Uterus (tissue), 3 donors: ENCODE measurements at regions not wholly inside any gene's neighbourhood (a gene's known extent, or its start where the extent isn't known, plus 50 kb on each side); places are given as distances from the start of the nearest gene placed in this dataset.

ENCODE experiments used
- DNase-seq, 2 donors: peaks; one replicate each; pipeline ENCODE4 v3.0.0-alpha.2; 2019 to 2020
- H3K27ac ChIP-seq, 2 donors: fragments of 200-600 bp; sonication (generic); 1 replicate in 1 of 2; 2 replicates in 1 of 2; pipeline ENCODE4 v1.5.1; 2016 to 2018
- H3K27me3 ChIP-seq, 2 donors: fragments of 200-600 bp; sonication (generic); one replicate each; pipeline ENCODE4 v1.5.1; 2018 to 2019; ENCODE audit warnings: control low read depth in 1 of 2
- H3K36me3 ChIP-seq, 2 donors: fragments of 200-600 bp; sonication (generic); one replicate each; pipeline ENCODE4 v1.5.1; 2019; ENCODE audit warnings: control low read depth in 1 of 2
- H3K4me1 ChIP-seq, 2 donors: fragments of 200-600 bp; sonication (generic); one replicate each; pipeline ENCODE4 v1.5.1; 2018 to 2019; ENCODE audit warnings: control low read depth in 1 of 2
- H3K4me3 ChIP-seq, 2 donors: fragments of 200-600 bp; sonication (generic); 1 replicate in 1 of 2; 2 replicates in 1 of 2; pipeline ENCODE4 v1.5.1; 2018 to 2019; ENCODE audit warnings: mild to moderate bottlenecking in 1 of 2
- H3K9me3 ChIP-seq, 2 donors: fragments of 200-600 bp; sonication (generic); one replicate each; pipeline ENCODE4 v1.5.1; 2019; ENCODE audit warnings: control low read depth in 1 of 2
- CTCF ChIP-seq, 4 experiments: fragments of 200-600 bp in 2 of 4; fragments of 450-650 bp in 2 of 4; sonication (generic) in 2 of 4; IDR thresholded peaks; one replicate each; pipeline ENCODE4 v1.5.1; 2016 to 2019; ENCODE audit warnings: antibody characterized with exemption in 4 of 4, mild to moderate bottlenecking in 2 of 4, moderate library complexity in 1 of 4
- POLR2A ChIP-seq, 2 donors: fragments of 450-650 bp; IDR thresholded peaks; one replicate each; pipeline ENCODE4 v1.6.1; 2016; ENCODE audit warnings: antibody characterized with exemption in 2 of 2, mild to moderate bottlenecking in 1 of 2, moderate library complexity in 1 of 2
- intact Hi-C: fragments of 100-400 bp; cut with DNase I; formaldehyde crosslinking; loops from one replicate; pipeline ENCODE4 v1.15.1; 2023; ENCODE audit warnings: low total_unique reads
- donor health status: DM: yes; HTN: yes; CAD: no.

GRCh38 chr2:223107825-223108224, 55.8 kb downstream of the KCNE4 start:
- Histone ChIP-seq H3K4me3 (no peak overlapping the region), H3K9me3 (no peaks in the 10 kb centered on the region), H3K27me3 (no peaks in the 10 kb centered on the region), H3K4me1 (no peaks in the 10 kb centered on the region), H3K27ac (no peak overlapping the region), H3K36me3 (no peaks in the 10 kb centered on the region)
- no peak for DNase-seq
- TF ChIP-seq CTCF (IDR thresholded peaks at IDR 0.05) (no peak), POLR2A (IDR thresholded peaks at IDR 0.05) (no peak)
- intact Hi-C loops, result no loop called here

- Histone ChIP-seq H3K4me3 (no peak overlapping the region), H3K4me1 (no peaks in the 10 kb centered on the region), H3K27me3 (no peaks in the 10 kb centered on the region), H3K27ac (no peak overlapping the region), H3K9me3 (no peaks in the 10 kb centered on the region), H3K36me3 (no peaks in the 10 kb centered on the region)
- intact Hi-C loops, result no loop called here
- TF ChIP-seq POLR2A (IDR thresholded peaks at IDR 0.05), result no peak
- no peak for TF ChIP-seq CTCF (IDR thresholded peaks at IDR 0.05)
- no peak for DNase-seq
Observed at GRCh38 chr2:223108351-223109050, 56.5 kb downstream of the KCNE4 start.

- Histone ChIP-seq H3K27me3 (no peaks in the 10 kb centered on the region), H3K4me1 (no peaks in the 10 kb centered on the region), H3K9me3 (no peaks in the 10 kb centered on the region), H3K27ac (no peak overlapping the region), H3K4me3 (no peak overlapping the region), H3K36me3 (no peaks in the 10 kb centered on the region)
- no peak for DNase-seq
- intact Hi-C loops, result no loop called here
- TF ChIP-seq CTCF (IDR thresholded peaks at IDR 0.05) (no peak), POLR2A (IDR thresholded peaks at IDR 0.05) (no peak)
Observed at GRCh38 chr2:223109341-223109740, 57.4 kb downstream of the KCNE4 start.

- Histone ChIP-seq H3K27ac (no peak overlapping the region), H3K9me3 (no peaks in the 10 kb centered on the region), H3K4me3 (no peak overlapping the region), H3K36me3 (no peaks in the 10 kb centered on the region), H3K27me3 (no peaks in the 10 kb centered on the region), H3K4me1 (no peaks in the 10 kb centered on the region)
- intact Hi-C loops, result no loop called here
- DNase-seq, result no peak
- TF ChIP-seq POLR2A (IDR thresholded peaks at IDR 0.05), result no peak
- no peak for TF ChIP-seq CTCF (IDR thresholded peaks at IDR 0.05)
Observed at GRCh38 chr2:223113161-223113560, 61.2 kb downstream of the KCNE4 start.

GRCh38 chr2:223114170-223114569, 62.2 kb downstream of the KCNE4 start:
- no peaks in the 10 kb centered on the region for H3K9me3 ChIP-seq
- no peaks in the 10 kb centered on the region for H3K36me3 ChIP-seq
- peak overlapping the region in 1 of 2 donors; percentile 26 for H3K27ac ChIP-seq
- intact Hi-C loops, result no loop called here
- no peaks in the 10 kb centered on the region for H3K27me3 ChIP-seq
- no peaks in the 10 kb centered on the region for H3K4me1 ChIP-seq
- DNase-seq, result no peak
- H3K4me3 ChIP-seq, result no peak overlapping the region
- no peak for TF ChIP-seq POLR2A (IDR thresholded peaks at IDR 0.05)
- no peak for TF ChIP-seq CTCF (IDR thresholded peaks at IDR 0.05)
